HEK293T (cell line): ENCODE measurements at regions not wholly inside any gene's neighbourhood (a gene's known extent, or its start where the extent isn't known, plus 50 kb on each side); places are given as distances from the start of the nearest gene placed in this dataset.
A peak's percentile ranks its signal among the peaks of the same experiment; 100 is the strongest.

ENCODE experiments used
- CTCF ChIA-PET: fragments of 350-600 bp; formaldehyde crosslinking; extraction: SDS; loops from one replicate; lab custom pipeline; 2021; ENCODE audit warnings: antibody characterized with exemption, inconsistent platforms; lab: Yijun Ruan, JAX
- POLR2A ChIA-PET: fragments of 350-600 bp; formaldehyde crosslinking; extraction: SDS; loops from one replicate; lab custom pipeline; 2020; ENCODE audit warnings: antibody characterized with exemption, inconsistent platforms; lab: Yijun Ruan, JAX
- DNase-seq: peaks from one replicate; pipeline ENCODE4 v3.0.0; 2012; ENCODE audit warnings: mixed read lengths; ENCODE audit errors: extremely low spot score
- ARNT ChIP-seq: fragments of 450-650 bp; IDR thresholded peaks from 2 replicates; pipeline ENCODE4 v1.6.1; 2017; ENCODE audit warnings: mild to moderate bottlenecking
- BHLHE40 ChIP-seq: fragments of 450-650 bp; IDR thresholded peaks from 2 replicates; pipeline ENCODE4 v1.6.1; 2016; ENCODE audit warnings: mild to moderate bottlenecking, moderate library complexity, borderline replicate concordance
- CTBP1 ChIP-seq: fragments of 450-650 bp; IDR thresholded peaks from 2 replicates; pipeline ENCODE4 v1.6.1; 2016; ENCODE audit warnings: borderline replicate concordance
- ELF4 ChIP-seq: fragments of 450-650 bp; IDR thresholded peaks from 2 replicates; pipeline ENCODE4 v1.6.1; 2017; ENCODE audit warnings: antibody characterized with exemption
- FOXA1 ChIP-seq: fragments of 450-650 bp; IDR thresholded peaks from 2 replicates; pipeline ENCODE4 v1.6.1; 2016; ENCODE audit warnings: mild to moderate bottlenecking
- FOXK2 ChIP-seq: fragments of 450-650 bp; IDR thresholded peaks from 2 replicates; pipeline ENCODE4 v1.6.1; 2016; ENCODE audit warnings: mild to moderate bottlenecking
- FOXM1 ChIP-seq: fragments of 450-650 bp; IDR thresholded peaks from 2 replicates; pipeline ENCODE4 v1.6.1; 2017; ENCODE audit warnings: mild to moderate bottlenecking, borderline replicate concordance
- HDGF ChIP-seq: fragments of 450-650 bp; IDR thresholded peaks from 2 replicates; pipeline ENCODE4 v1.6.1; 2017; ENCODE audit warnings: antibody characterized with exemption, borderline replicate concordance
- L3MBTL2 ChIP-seq: fragments of 450-650 bp; conservative IDR thresholded peaks from 2 replicates; pipeline ENCODE4 v1.6.1; 2016; ENCODE audit warnings: mild to moderate bottlenecking
- LEF1 ChIP-seq: fragments of 450-650 bp; IDR thresholded peaks from 2 replicates; pipeline ENCODE4 v1.6.1; 2017; ENCODE audit warnings: mild to moderate bottlenecking, borderline replicate concordance
- NFRKB ChIP-seq: fragments of 450-650 bp; IDR thresholded peaks from 2 replicates; pipeline ENCODE4 v1.6.1; 2016; ENCODE audit warnings: mild to moderate bottlenecking, moderate library complexity
- PKNOX1 ChIP-seq: fragments of 450-650 bp; IDR thresholded peaks from 2 replicates; pipeline ENCODE4 v1.6.1; 2016
- SP1 ChIP-seq: fragments of 450-650 bp; IDR thresholded peaks from 2 replicates; pipeline ENCODE4 v1.6.1; 2017
- SUZ12 ChIP-seq: fragments of 450-650 bp; IDR thresholded peaks from 2 replicates; pipeline ENCODE4 v1.6.1; 2016; ENCODE audit warnings: mild to moderate bottlenecking
- TARDBP ChIP-seq: fragments of 450-650 bp; IDR thresholded peaks from 2 replicates; pipeline ENCODE4 v1.6.1; 2016
- ZNF384 ChIP-seq: fragments of 450-650 bp; IDR thresholded peaks from 2 replicates; pipeline ENCODE4 v1.6.1; 2016

GRCh38 chr1:56442290-56442877 is 137.0 kb downstream of the PLPP3 start:
- no peak for DNase-seq
- ChIA-PET CTCF (no interaction called here), POLR2A (no interaction called here)

GRCh38 chr1:56441601-56442000 is 137.8 kb downstream of the PLPP3 start:
- no peak for DNase-seq
- TF ChIP-seq HDGF (no peak), LEF1 (no peak), ELF4 (no peak), L3MBTL2 (no peak), FOXA1 (no peak), FOXM1 (no peak), ARNT (no peak), SUZ12 (no peak), PKNOX1 (no peak), FOXK2 (no peak), SP1 (no peak), CTBP1 (no peak), BHLHE40 (no peak)
- CTCF ChIA-PET, result no interaction called here
- POLR2A ChIA-PET, result no interaction called here

More at GRCh38 chr1:56442290-56442877, 137.0 kb downstream of the PLPP3 start:
- TF ChIP-seq PKNOX1 (0 out of 2 replicates have a peak, but pooled peaks have one; percentile 1), ZNF384 (no peak)

GRCh38 chr1:56439610-56440264 is 139.6 kb downstream of the PLPP3 start:
- TF ChIP-seq ZNF384, result no peak
- no peak for TF ChIP-seq TARDBP
- TF ChIP-seq FOXK2, result no peak
- TF ChIP-seq HDGF, result no peak
- no peak for TF ChIP-seq SUZ12
- TF ChIP-seq FOXM1, result no peak
- TF ChIP-seq PKNOX1, result no peak
- TF ChIP-seq BHLHE40, result no peak
- no peak for TF ChIP-seq ARNT
- TF ChIP-seq ELF4, result no peak
- no peak for TF ChIP-seq NFRKB
- DNase-seq, result no peak
- CTCF ChIA-PET, result no interaction called here
- POLR2A ChIA-PET, result no interaction called here

- ChIA-PET CTCF (no interaction called here), POLR2A (no interaction called here)
- no peak for DNase-seq
- TF ChIP-seq CTBP1 (no peak), FOXM1 (no peak), ZNF384 (no peak), PKNOX1 (no peak), ARNT (no peak), TARDBP (no peak), SUZ12 (no peak), HDGF (no peak), LEF1 (no peak), SP1 (no peak), ELF4 (no peak), L3MBTL2 (no peak), BHLHE40 (no peak), NFRKB (no peak)
Measured at GRCh38 chr1:56438901-56439551, 140.3 kb downstream of the PLPP3 start.

- DNase-seq, result no peak
- TF ChIP-seq FOXA1 (no peak), NFRKB (no peak), ARNT (no peak), HDGF (no peak), BHLHE40 (no peak), PKNOX1 (no peak), SUZ12 (no peak), LEF1 (no peak), SP1 (no peak), FOXM1 (no peak), FOXK2 (no peak), CTBP1 (no peak)
- ChIA-PET CTCF (no interaction called here), POLR2A (no interaction called here)
Measured at GRCh38 chr1:56437959-56438358, 141.4 kb downstream of the PLPP3 start.
